ENCODE measurements at regions not wholly inside any gene's neighbourhood (a gene's known extent, or its start where the extent isn't known, plus 50 kb on each side); places are given as distances from the start of the nearest gene placed in this dataset.

GRCh38 chr3:28916713-28917499 is 364.0 kb upstream of the RBMS3 start:
- Mint-ChIP-seq H3K9me3 (no peaks in the 10 kb centered on the region), H3K4me1 (ENCODE audit: low read depth in 2 of 2) (no peaks in the 10 kb centered on the region), H3K27me3 (no peaks in the 10 kb centered on the region), H3K36me3 (no peaks in the 10 kb centered on the region), H3K4me3 (no peak overlapping the region), H3K27ac (no peak overlapping the region)
- ATAC-seq (peak in 1 of 2 donors; percentile 62), DNase-seq (ENCODE audit: low spot score) (no peak)

DNA sequence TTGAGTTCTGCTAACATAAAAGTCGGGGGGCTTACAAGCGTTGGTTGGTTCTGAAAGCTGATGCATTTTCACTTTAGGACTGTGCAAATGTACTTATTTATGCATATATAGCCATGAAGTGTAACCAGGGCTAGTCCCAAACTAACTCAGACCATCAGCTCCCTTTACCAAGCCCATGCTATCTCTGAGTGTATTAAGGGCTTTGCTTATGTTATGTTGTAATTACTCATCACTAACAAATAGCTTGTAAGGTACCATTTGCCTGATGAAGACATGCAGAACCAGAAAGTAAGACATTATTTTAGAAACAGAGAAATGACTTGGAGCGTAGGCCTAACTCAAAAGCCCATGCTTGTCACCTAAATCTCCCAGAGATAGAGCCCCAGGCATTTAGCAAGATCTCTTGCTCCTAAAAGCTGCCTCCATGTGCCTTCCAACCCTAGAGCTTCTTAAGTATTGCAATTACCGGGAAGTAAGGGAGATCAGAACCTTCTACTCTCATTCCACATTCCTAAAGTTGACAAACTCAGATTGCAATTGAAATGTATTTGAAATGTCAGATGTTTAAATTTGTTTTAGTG is 362.9 kb upstream of the RBMS3 start:
- H3K9me3 Mint-ChIP-seq: no peaks in the 10 kb centered on the region
- DNase-seq (ENCODE audit: low spot score) (no peak), ATAC-seq (no peak)
- no peaks in the 10 kb centered on the region for H3K36me3 Mint-ChIP-seq
- no peak overlapping the region for H3K27ac Mint-ChIP-seq
- H3K27me3 Mint-ChIP-seq: no peaks in the 10 kb centered on the region
- no peak overlapping the region for H3K4me3 Mint-ChIP-seq
- H3K4me1 Mint-ChIP-seq (ENCODE audit: low read depth in 2 of 2): no peaks in the 10 kb centered on the region

- Mint-ChIP-seq H3K27me3 (no peaks in the 10 kb centered on the region), H3K4me1 (ENCODE audit: low read depth in 2 of 2) (no peaks in the 10 kb centered on the region), H3K9me3 (peaks cover 2% of the 10 kb centered on the region), H3K27ac (no peak overlapping the region), H3K4me3 (no peak overlapping the region), H3K36me3 (no peaks in the 10 kb centered on the region)
- no peak for DNase-seq (ENCODE audit: low spot score)
- ATAC-seq: no peak
Observed at GRCh38 chr3:28922376-28922775, 358.5 kb upstream of the RBMS3 start.

- no peak for DNase-seq (ENCODE audit: low spot score)
- no peaks in the 10 kb centered on the region for H3K4me1 Mint-ChIP-seq (ENCODE audit: low read depth in 2 of 2)
- ATAC-seq: no peak
- no peak overlapping the region for H3K27ac Mint-ChIP-seq
- H3K36me3 Mint-ChIP-seq: no peaks in the 10 kb centered on the region
- no peaks in the 10 kb centered on the region for H3K27me3 Mint-ChIP-seq
- no peak overlapping the region for H3K4me3 Mint-ChIP-seq
- H3K9me3 Mint-ChIP-seq: peaks cover 2% of the 10 kb centered on the region
Observed at GRCh38 chr3:28923994-28924393, 356.9 kb upstream of the RBMS3 start.

DNA sequence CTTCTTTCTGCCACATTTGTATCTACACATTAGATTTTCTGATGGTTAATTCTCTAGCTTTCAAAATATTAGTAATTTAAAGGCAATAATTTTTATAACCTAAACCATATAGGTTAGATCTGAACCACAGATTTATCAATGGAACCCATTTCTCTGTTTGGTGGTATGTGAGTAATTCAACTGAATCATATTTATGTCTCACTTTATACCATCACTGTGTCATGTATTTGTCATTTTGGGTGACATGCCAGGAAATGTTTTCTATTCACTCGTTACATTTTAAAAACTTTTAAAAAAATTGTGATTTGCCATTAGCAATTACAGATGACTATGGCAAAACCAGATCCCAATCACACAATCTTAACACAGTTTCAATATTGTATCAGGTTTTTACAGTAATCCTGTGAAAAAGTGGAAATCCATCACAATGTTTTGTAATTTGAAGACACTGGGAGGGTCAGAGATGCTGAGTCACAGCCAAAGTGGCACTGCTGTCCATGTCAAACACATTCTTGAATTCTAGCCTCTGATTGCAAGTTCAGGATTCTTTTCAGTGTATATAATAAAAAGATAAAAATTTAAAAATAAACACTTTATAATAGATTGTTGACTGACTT is 356.0 kb upstream of the RBMS3 start:
- H3K27ac Mint-ChIP-seq: no peak overlapping the region
- no peaks in the 10 kb centered on the region for H3K36me3 Mint-ChIP-seq
- peaks cover 5% of the 10 kb centered on the region for H3K9me3 Mint-ChIP-seq
- no peak for DNase-seq (ENCODE audit: low spot score)
- H3K27me3 Mint-ChIP-seq: no peaks in the 10 kb centered on the region
- no peak overlapping the region for H3K4me3 Mint-ChIP-seq
- ATAC-seq: no peak
- H3K4me1 Mint-ChIP-seq (ENCODE audit: low read depth in 2 of 2): no peaks in the 10 kb centered on the region

DNA sequence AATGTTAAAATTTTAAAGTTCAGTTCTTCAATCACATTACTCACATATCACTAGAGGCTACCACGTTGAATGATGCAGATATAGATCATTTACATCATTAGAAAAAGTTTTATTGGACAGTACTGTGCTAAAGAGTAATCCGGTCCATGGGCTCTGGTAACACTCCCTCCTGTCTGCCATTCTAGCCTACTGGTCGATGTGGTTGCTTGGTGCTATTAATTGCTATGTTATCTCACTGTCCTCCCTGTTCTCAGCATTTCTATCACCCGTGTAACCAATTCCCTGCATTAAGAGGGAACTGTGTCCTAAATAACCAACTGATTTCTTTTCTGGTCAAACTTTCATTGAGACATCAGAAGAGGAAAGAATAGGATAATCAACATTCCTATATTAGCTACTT is 347.5 kb upstream of the RBMS3 start:
- DNase-seq (ENCODE audit: low spot score) (no peak), ATAC-seq (no peak)
- Mint-ChIP-seq H3K27ac (no peak overlapping the region), H3K4me1 (ENCODE audit: low read depth in 2 of 2) (peaks cover 4 to 8% of the 10 kb centered on the region in 2 donors), H3K36me3 (peaks cover 4% of the 10 kb centered on the region), H3K9me3 (peaks cover 8% of the 10 kb centered on the region), H3K27me3 (no peaks in the 10 kb centered on the region), H3K4me3 (no peak overlapping the region)

DNA sequence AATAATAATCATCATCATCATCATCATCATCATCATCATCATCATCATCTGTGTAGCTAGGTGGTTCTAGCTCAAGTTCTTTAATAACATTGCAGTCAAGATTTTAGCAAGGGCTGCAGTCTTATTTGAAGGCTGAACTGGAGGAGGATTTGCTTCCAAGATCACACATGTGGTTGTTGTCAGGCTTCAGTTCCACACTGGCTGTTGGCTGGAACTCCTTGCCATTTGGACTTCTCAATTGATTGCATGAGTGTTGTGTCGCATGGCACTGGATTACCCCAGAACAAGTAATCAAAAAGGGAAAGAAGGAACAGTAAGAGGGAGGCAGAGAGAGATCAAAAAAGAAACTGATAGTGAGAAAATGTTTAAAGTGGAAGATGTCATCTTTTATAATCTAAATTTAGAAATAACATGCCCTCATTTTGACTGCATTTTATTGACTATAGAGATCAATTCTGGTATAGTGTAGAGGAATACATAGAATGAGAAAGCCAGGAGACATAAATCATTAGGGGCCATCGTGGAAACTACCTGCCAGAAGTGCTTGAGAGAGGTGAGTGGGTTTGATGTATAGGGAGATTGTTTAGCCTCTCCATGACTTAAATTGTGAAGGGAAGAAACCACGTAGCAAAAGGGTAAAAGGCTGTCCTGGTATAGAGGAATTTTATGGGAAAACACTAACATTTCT is 346.6 kb upstream of the RBMS3 start:
- Mint-ChIP-seq H3K4me3 (peak overlapping the region; percentile 46), H3K27me3 (no peaks in the 10 kb centered on the region), H3K9me3 (peaks cover 8% of the 10 kb centered on the region), H3K36me3 (peaks cover 4% of the 10 kb centered on the region), H3K4me1 (ENCODE audit: low read depth in 2 of 2) (peaks cover 4 to 8% of the 10 kb centered on the region in 2 donors), H3K27ac (peak overlapping the region in 1 of 2 donors; percentile 42)
- DNase-seq (ENCODE audit: low spot score) (no peak), ATAC-seq (no peak)

DNA sequence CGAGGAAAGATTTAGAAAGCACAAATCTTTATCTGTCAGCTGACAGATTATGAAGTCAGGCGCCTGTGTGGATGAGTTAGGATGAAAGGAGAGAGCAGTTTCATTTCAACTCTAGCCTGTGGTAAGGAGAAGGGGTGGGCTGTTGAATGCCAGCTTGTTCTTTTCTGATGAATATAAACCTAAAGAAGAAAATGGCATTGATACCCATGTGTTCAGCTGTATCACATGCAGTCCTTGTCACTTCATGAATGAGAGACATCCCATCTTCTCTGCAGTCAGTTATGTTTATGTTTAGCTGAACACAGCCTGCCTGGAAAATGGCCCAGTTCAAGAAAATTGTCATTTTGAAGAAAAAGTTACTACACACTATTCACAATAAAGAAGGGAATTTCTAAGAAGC is 345.7 kb upstream of the RBMS3 start:
- Mint-ChIP-seq H3K36me3 (peaks cover 4% of the 10 kb centered on the region), H3K9me3 (peaks cover 6% of the 10 kb centered on the region), H3K4me1 (ENCODE audit: low read depth in 2 of 2) (peaks cover 4 to 8% of the 10 kb centered on the region in 2 donors), H3K27ac (peak overlapping the region in 1 of 2 donors; percentile 42), H3K27me3 (no peaks in the 10 kb centered on the region), H3K4me3 (peak overlapping the region; percentile 4)
- peak; percentile 65 to 67 for ATAC-seq
- no peak for DNase-seq (ENCODE audit: low spot score)

DNA sequence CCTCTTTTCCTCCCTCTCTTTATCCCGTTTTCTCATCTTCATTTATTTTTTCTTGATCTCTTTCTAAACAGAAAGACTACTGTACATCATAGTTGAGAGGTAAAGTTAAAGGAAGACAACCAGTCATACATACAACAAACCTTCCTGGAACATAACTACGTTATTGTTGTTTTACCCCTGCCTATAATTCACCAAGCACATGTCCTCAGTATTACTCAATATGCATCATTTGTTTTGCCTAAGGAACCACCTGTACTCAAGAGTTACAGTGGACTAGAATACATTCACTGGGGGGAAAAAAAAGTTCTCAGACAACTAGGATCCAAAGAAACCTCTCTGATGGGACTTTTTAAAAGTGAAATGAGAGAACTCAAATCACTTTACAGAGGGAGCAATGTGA is 344.7 kb upstream of the RBMS3 start:
- Mint-ChIP-seq H3K4me1 (ENCODE audit: low read depth in 2 of 2) (peaks cover 4 to 13% of the 10 kb centered on the region in 2 donors), H3K4me3 (peak overlapping the region; percentile 28), H3K9me3 (peaks cover 6% of the 10 kb centered on the region), H3K36me3 (peaks cover 4% of the 10 kb centered on the region), H3K27ac (peak overlapping the region in 1 of 2 donors; percentile 42), H3K27me3 (no peaks in the 10 kb centered on the region)
- DNase-seq (ENCODE audit: low spot score) (no peak), ATAC-seq (no peak)

DNA sequence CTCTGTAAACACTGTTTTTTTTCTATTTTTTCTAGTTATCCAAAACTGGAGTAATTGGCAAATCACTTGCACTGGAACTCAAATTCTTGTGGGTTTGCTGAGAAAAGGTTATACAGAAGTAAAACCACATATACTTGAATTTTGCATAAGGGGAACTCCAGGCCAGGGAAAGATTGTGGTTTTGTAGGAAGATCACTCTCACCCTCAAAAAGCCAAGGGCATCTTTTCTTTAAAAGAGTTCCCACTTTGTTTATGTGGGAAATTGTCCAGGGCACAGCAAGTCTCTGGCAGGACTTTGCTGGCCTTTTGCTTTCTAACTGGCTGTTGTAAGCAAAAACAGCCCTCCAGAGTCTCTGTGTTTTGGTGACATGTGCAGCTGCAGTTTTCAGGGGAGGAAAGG is 340.3 kb upstream of the RBMS3 start:
- Mint-ChIP-seq H3K4me1 (ENCODE audit: low read depth in 2 of 2) (peaks cover 0 to 13% of the 10 kb centered on the region in 2 donors), H3K27me3 (no peaks in the 10 kb centered on the region), H3K9me3 (peaks cover 9% of the 10 kb centered on the region), H3K27ac (no peak overlapping the region), H3K36me3 (peaks cover 4% of the 10 kb centered on the region), H3K4me3 (no peak overlapping the region)
- DNase-seq (ENCODE audit: low spot score) (no peak), ATAC-seq (no peak)

- no peak overlapping the region for H3K4me3 Mint-ChIP-seq
- H3K9me3 Mint-ChIP-seq: peaks cover 9% of the 10 kb centered on the region
- DNase-seq (ENCODE audit: low spot score) (no peak), ATAC-seq (no peak)
- H3K27ac Mint-ChIP-seq: no peak overlapping the region
- peaks cover 4% of the 10 kb centered on the region for H3K36me3 Mint-ChIP-seq
- H3K27me3 Mint-ChIP-seq: no peaks in the 10 kb centered on the region
- H3K4me1 Mint-ChIP-seq (ENCODE audit: low read depth in 2 of 2): peaks cover 0 to 11% of the 10 kb centered on the region in 2 donors
Observed at GRCh38 chr3:28940994-28941393, 339.9 kb upstream of the RBMS3 start.

GRCh38 chr3:28947061-28947460 is 333.8 kb upstream of the RBMS3 start:
- no peaks in the 10 kb centered on the region for H3K4me1 Mint-ChIP-seq (ENCODE audit: low read depth in 2 of 2)
- ATAC-seq: no peak

GRCh38 chr3:28947751-28948150 is 333.1 kb upstream of the RBMS3 start:
- Mint-ChIP-seq H3K27me3 (no peaks in the 10 kb centered on the region), H3K4me1 (ENCODE audit: low read depth in 2 of 2) (no peaks in the 10 kb centered on the region), H3K36me3 (no peaks in the 10 kb centered on the region), H3K27ac (no peak overlapping the region), H3K4me3 (no peak overlapping the region), H3K9me3 (peaks cover 6% of the 10 kb centered on the region)
- no peak for DNase-seq (ENCODE audit: low spot score)
- no peak for ATAC-seq

More at GRCh38 chr3:28947061-28947460, 333.8 kb upstream of the RBMS3 start:
- no peak for DNase-seq (ENCODE audit: low spot score)
- Mint-ChIP-seq H3K9me3 (peaks cover 6% of the 10 kb centered on the region), H3K4me3 (no peak overlapping the region), H3K27ac (no peak overlapping the region), H3K36me3 (no peaks in the 10 kb centered on the region), H3K27me3 (no peaks in the 10 kb centered on the region)

DNA sequence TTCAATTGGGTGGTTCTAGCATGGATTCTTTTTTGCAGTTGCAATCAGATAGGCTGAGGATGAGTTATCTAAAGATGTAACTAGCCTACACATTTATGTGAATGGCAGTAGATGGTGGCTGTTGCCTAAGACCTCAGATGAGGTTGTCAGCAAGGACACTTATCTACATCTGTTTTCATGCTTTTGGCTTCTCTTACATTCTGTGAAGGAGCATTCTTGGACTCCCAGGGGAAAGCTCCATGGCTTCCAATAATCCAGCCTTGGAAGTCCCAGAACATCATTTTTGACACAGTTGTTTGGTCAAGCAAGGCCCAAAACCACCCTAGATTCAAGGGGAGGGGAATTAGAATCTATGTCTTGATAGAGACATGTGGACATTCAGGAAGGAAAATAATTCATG is 332.2 kb upstream of the RBMS3 start:
- Mint-ChIP-seq H3K9me3 (peaks cover 6% of the 10 kb centered on the region), H3K4me1 (ENCODE audit: low read depth in 2 of 2) (no peaks in the 10 kb centered on the region), H3K27ac (no peak overlapping the region), H3K4me3 (no peak overlapping the region), H3K27me3 (no peaks in the 10 kb centered on the region), H3K36me3 (no peaks in the 10 kb centered on the region)
- ATAC-seq: no peak
- DNase-seq (ENCODE audit: low spot score): no peak

Measured in natural killer cell treated with Interleukin-12 subunit alpha and Interleukin-12 subunit beta and Interleukin-15 and Interleukin-18, amount 100 ng/mL, for 72 hours (primary cell).